ENCODE measurements at regions not wholly inside any gene's neighbourhood (a gene's known extent, or its start where the extent isn't known, plus 50 kb on each side); places are given as distances from the start of the nearest gene placed in this dataset.

GRCh38 chr3:72256716-72257115 lies 471.8 kb upstream of the PROK2 start:
- no peak for DNase-seq (ENCODE audit: low spot score)
- no peaks in the 10 kb centered on the region for H3K9me3 ChIP-seq (ENCODE audit: low read depth)
- no peak overlapping the region for H2AFZ ChIP-seq
- no peaks in the 10 kb centered on the region for H4K20me1 ChIP-seq (ENCODE audit: insufficient read depth, poor library complexity, severe bottlenecking)
- no peaks in the 10 kb centered on the region for H3K27me3 ChIP-seq
- H3K4me2 ChIP-seq: peak overlapping the region; percentile 50
- no peak for TF ChIP-seq EZH2 (IDR thresholded peaks at IDR 0.05; ENCODE audit: borderline replicate concordance)
- no peaks in the 10 kb centered on the region for H3K9me2 ChIP-seq (replicated peaks; ENCODE audit: insufficient read depth)
- no peaks in the 10 kb centered on the region for H3K36me3 ChIP-seq (replicated peaks; ENCODE audit: insufficient read depth, low read depth)
- H3K27ac ChIP-seq: peak overlapping the region; percentile 54
- H3K4me1 ChIP-seq (ENCODE audit: insufficient read depth): peaks cover 28% of the 10 kb centered on the region
- 56% methylated on average over 6 of the region's 6 CpGs for WGBS (ENCODE audit: low lambda C conversion rate, missing lambda C conversion rate)
- H3K79me2 ChIP-seq: no peaks in the 10 kb centered on the region
- H3K4me3 ChIP-seq: no peak overlapping the region

GRCh38 chr3:72255791-72256559 lies 471.0 kb upstream of the PROK2 start:
- H3K4me3 ChIP-seq: no peak overlapping the region
- H3K79me2 ChIP-seq: no peaks in the 10 kb centered on the region
- peaks cover 28% of the 10 kb centered on the region for H3K4me1 ChIP-seq (ENCODE audit: insufficient read depth)
- no peak for TF ChIP-seq EZH2 (IDR thresholded peaks at IDR 0.05; ENCODE audit: borderline replicate concordance)
- no peak for TF ChIP-seq EZH2phosphoT487 (IDR thresholded peaks at IDR 0.05; ENCODE audit: low read depth, severe bottlenecking, unreplicated experiment)
- peak; percentile 6 for TF ChIP-seq CTCF (IDR thresholded peaks at IDR 0.05; ENCODE audit: poor library complexity)
- H3K4me2 ChIP-seq: peak overlapping the region; percentile 50
- H3K9me2 ChIP-seq (replicated peaks; ENCODE audit: insufficient read depth): no peaks in the 10 kb centered on the region
- peak overlapping the region; percentile 54 for H3K27ac ChIP-seq
- no peak overlapping the region for H2AFZ ChIP-seq
- no peaks in the 10 kb centered on the region for H3K36me3 ChIP-seq (replicated peaks; ENCODE audit: insufficient read depth, low read depth)
- DNase-seq (ENCODE audit: low spot score): peak; percentile 48
- H3K9me3 ChIP-seq (ENCODE audit: low read depth): no peaks in the 10 kb centered on the region
- WGBS (ENCODE audit: low lambda C conversion rate, missing lambda C conversion rate): 40% methylated on average over 14 of the region's 14 CpGs
- H3K27me3 ChIP-seq: no peaks in the 10 kb centered on the region
- H4K20me1 ChIP-seq (ENCODE audit: insufficient read depth, poor library complexity, severe bottlenecking): no peaks in the 10 kb centered on the region

- Histone ChIP-seq H3K79me2 (no peaks in the 10 kb centered on the region), H3K36me3 (replicated peaks; ENCODE audit: insufficient read depth, low read depth) (no peaks in the 10 kb centered on the region), H3K27me3 (no peaks in the 10 kb centered on the region), H3K9me2 (replicated peaks; ENCODE audit: insufficient read depth) (no peaks in the 10 kb centered on the region), H3K4me3 (no peak overlapping the region), H3K4me1 (ENCODE audit: insufficient read depth) (peaks cover 28% of the 10 kb centered on the region), H3K27ac (peak overlapping the region; percentile 54), H2AFZ (no peak overlapping the region), H4K20me1 (ENCODE audit: insufficient read depth, poor library complexity, severe bottlenecking) (no peaks in the 10 kb centered on the region), H3K4me2 (peak overlapping the region; percentile 50), H3K9me3 (ENCODE audit: low read depth) (no peaks in the 10 kb centered on the region)
- TF ChIP-seq EZH2phosphoT487 (IDR thresholded peaks at IDR 0.05; ENCODE audit: low read depth, severe bottlenecking, unreplicated experiment) (no peak), CTCF (IDR thresholded peaks at IDR 0.05; ENCODE audit: poor library complexity) (no peak), EZH2 (IDR thresholded peaks at IDR 0.05; ENCODE audit: borderline replicate concordance) (no peak)
- 2% methylated on average over 2 of the region's 2 CpGs for WGBS (ENCODE audit: low lambda C conversion rate, missing lambda C conversion rate)
- peak; percentile 40 for DNase-seq (ENCODE audit: low spot score)
These were observed 470.2 kb upstream of the PROK2 start for GRCh38 chr3:72255191-72255590.

GRCh38 chr3:72254483-72254882 lies 469.5 kb upstream of the PROK2 start:
- no peaks in the 10 kb centered on the region for H3K36me3 ChIP-seq (replicated peaks; ENCODE audit: insufficient read depth, low read depth)
- 91% methylated on average over 2 of the region's 2 CpGs for WGBS (ENCODE audit: low lambda C conversion rate, missing lambda C conversion rate)
- no peaks in the 10 kb centered on the region for H3K27me3 ChIP-seq
- no peak overlapping the region for H2AFZ ChIP-seq
- H4K20me1 ChIP-seq (ENCODE audit: insufficient read depth, poor library complexity, severe bottlenecking): no peaks in the 10 kb centered on the region
- no peaks in the 10 kb centered on the region for H3K79me2 ChIP-seq
- H3K9me3 ChIP-seq (ENCODE audit: low read depth): no peaks in the 10 kb centered on the region
- H3K4me3 ChIP-seq: no peak overlapping the region
- TF ChIP-seq CTCF (IDR thresholded peaks at IDR 0.05; ENCODE audit: poor library complexity): no peak
- TF ChIP-seq EZH2 (IDR thresholded peaks at IDR 0.05; ENCODE audit: borderline replicate concordance): no peak
- TF ChIP-seq EZH2phosphoT487 (IDR thresholded peaks at IDR 0.05; ENCODE audit: low read depth, severe bottlenecking, unreplicated experiment): no peak
- peaks cover 28% of the 10 kb centered on the region for H3K4me1 ChIP-seq (ENCODE audit: insufficient read depth)
- no peak overlapping the region for H3K4me2 ChIP-seq
- peak overlapping the region; percentile 20 for H3K27ac ChIP-seq
- H3K9me2 ChIP-seq (replicated peaks; ENCODE audit: insufficient read depth): no peaks in the 10 kb centered on the region
- DNase-seq (ENCODE audit: low spot score): no peak

Measured in hepatocyte (in vitro differentiated cells).